Keratinocyte (primary cell): ENCODE measurements at regions not wholly inside any gene's neighbourhood (a gene's known extent, or its start where the extent isn't known, plus 50 kb on each side); places are given as distances from the start of the nearest gene placed in this dataset.

Source experiments
- DNase-seq: peaks from one replicate; pipeline ENCODE4 v3.0.0-alpha.2; 2011; ENCODE audit warnings: low read depth, missing footprints, low spot score
- FAIRE-seq: peaks from 2 replicates; lab custom pipeline; 2011; peaks lifted over from hg19 to GRCh38; lab: Jason Lieb, UNC
- H2AFZ ChIP-seq: 2 replicates; pipeline ENCODE4 v1.6.0; 2012; ENCODE audit warnings: low read length, control low read depth, inconsistent platforms; ENCODE audit not compliant: control insufficient read depth
- H3K27ac ChIP-seq: 2 replicates; pipeline ENCODE4 v1.5.1; 2011; ENCODE audit warnings: low read length; ENCODE audit not compliant: control insufficient read depth, insufficient read depth
- H3K27me3 ChIP-seq: 3 replicates; pipeline ENCODE4 v1.6.0; 2011; ENCODE audit warnings: low read length; ENCODE audit not compliant: control insufficient read depth, insufficient read depth; ENCODE audit errors: extremely low read depth
- H3K36me3 ChIP-seq, 2 experiments: 2 replicates in 1 of 2; 3 replicates in 1 of 2; pipeline ENCODE4 v1.5.1; 2011; ENCODE audit warnings: low read length in 2 of 2, mild to moderate bottlenecking in 1 of 2; ENCODE audit not compliant: control insufficient read depth in 2 of 2, insufficient read depth in 2 of 2; ENCODE audit errors: extremely low read depth in 1 of 2
- H3K4me1 ChIP-seq: 3 replicates; pipeline ENCODE4 v1.5.1; 2011; ENCODE audit warnings: low read length; ENCODE audit not compliant: control insufficient read depth, insufficient read depth; ENCODE audit errors: extremely low read depth
- H3K4me2 ChIP-seq: 3 replicates; pipeline ENCODE4 v1.6.0; 2011; ENCODE audit warnings: low read depth, low read length; ENCODE audit not compliant: control insufficient read depth, insufficient read depth; ENCODE audit errors: extremely low read depth
- H3K4me3 ChIP-seq, 3 experiments: fragments of 200-600 bp in 1 of 3; sonication (generic) in 1 of 3; 2 replicates in 2 of 3; 3 replicates in 1 of 3; pipeline ENCODE4 v1.5.1; 2011 to 2016; ENCODE audit warnings: low read length in 3 of 3, mild to moderate bottlenecking in 3 of 3, control low read depth in 2 of 3, inconsistent platforms in 1 of 3, low read depth in 1 of 3, mixed read lengths in 1 of 3, mixed run types in 1 of 3, moderate library complexity in 1 of 3; ENCODE audit not compliant: control insufficient read depth in 2 of 3, insufficient read depth in 2 of 3; ENCODE audit errors: extremely low read depth in 1 of 3
- H3K79me2 ChIP-seq: 2 replicates; pipeline ENCODE4 v1.6.0; 2012; ENCODE audit warnings: low read length; ENCODE audit not compliant: control insufficient read depth, insufficient read depth
- H3K9ac ChIP-seq: 3 replicates; pipeline ENCODE4 v1.6.0; 2011; ENCODE audit warnings: low read length; ENCODE audit not compliant: control insufficient read depth, insufficient read depth; ENCODE audit errors: extremely low read depth
- H3K9me1 ChIP-seq: 3 replicates; pipeline ENCODE4 v1.6.0; 2011; ENCODE audit warnings: low read length; ENCODE audit not compliant: control insufficient read depth, insufficient read depth; ENCODE audit errors: extremely low read depth
- H3K9me3 ChIP-seq: 2 replicates; pipeline ENCODE4 v1.5.1; 2012; ENCODE audit warnings: low read depth, low read length; ENCODE audit not compliant: control insufficient read depth
- H4K20me1 ChIP-seq: 3 replicates; pipeline ENCODE4 v1.6.0; 2011; ENCODE audit warnings: low read length; ENCODE audit not compliant: control insufficient read depth, insufficient read depth; ENCODE audit errors: extremely low read depth
- EZH2 ChIP-seq: IDR thresholded peaks from one replicate; pipeline ENCODE4 v1.6.1; 2012; ENCODE audit warnings: inconsistent platforms, mild to moderate bottlenecking, low read length, moderate library complexity
- dilution Hi-C: fragments of 300-500 bp; cut with MboI; formaldehyde crosslinking; loops from one replicate; pipeline ENCODE4 v1.7.0; 2020; ENCODE audit warnings: low sequenced_read_pairs; ENCODE audit not compliant: extremely low pct_ligation_motif_present
- TF ChIP-seq, protein P1 (sequence below), 3 experiments: IDR thresholded peaks in 1 of 3; conservative IDR thresholded peaks in 1 of 3; optimal IDR thresholded peaks in 1 of 3; 2 replicates in 2 of 3; 3 replicates in 1 of 3; pipeline versions ENCODE3 to v1.5.1; 2011; ENCODE audit warnings: low read length in 3 of 3, mild to moderate bottlenecking in 3 of 3, moderate library complexity in 2 of 3, control low read depth in 1 of 3, inconsistent platforms in 1 of 3; ENCODE audit not compliant: insufficient read depth in 2 of 3; ENCODE audit errors: extremely low read depth in 1 of 3

DNA sequence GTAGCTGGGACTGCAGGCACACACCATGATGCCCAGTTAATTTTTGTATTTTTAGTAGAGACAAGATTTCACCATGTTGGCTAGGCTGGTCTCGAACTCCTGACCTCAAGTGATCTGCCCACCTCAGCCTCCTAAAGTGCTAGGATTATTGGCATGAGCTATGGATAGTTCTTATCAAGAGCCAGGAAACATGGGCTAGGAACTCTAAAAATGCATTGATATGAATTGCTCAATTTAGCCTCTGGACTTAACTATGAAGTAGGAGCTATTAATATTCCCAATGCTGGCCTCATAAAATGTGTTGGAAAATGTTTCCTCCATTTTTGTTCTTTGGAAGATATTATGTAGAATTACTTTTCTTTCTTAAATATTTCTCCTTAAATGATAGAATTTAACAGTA lies 82.8 kb upstream of the PEX5L start:
- Histone ChIP-seq H2AFZ (no peak overlapping the region), H3K9ac (no peak overlapping the region), H3K9me3 (no peaks in the 10 kb centered on the region), H3K27ac (no peak overlapping the region), H3K4me1 (no peaks in the 10 kb centered on the region), H3K4me3 (no peak overlapping the region), H3K27me3 (no peaks in the 10 kb centered on the region), H3K9me1 (no peaks in the 10 kb centered on the region), H3K79me2 (no peaks in the 10 kb centered on the region), H3K4me2 (no peak overlapping the region), H4K20me1 (no peaks in the 10 kb centered on the region), H3K36me3 (no peaks in the 10 kb centered on the region)
- FAIRE-seq (no peak), DNase-seq (no peak)
- TF ChIP-seq EZH2: no peak
- TF ChIP-seq, protein P1, sequence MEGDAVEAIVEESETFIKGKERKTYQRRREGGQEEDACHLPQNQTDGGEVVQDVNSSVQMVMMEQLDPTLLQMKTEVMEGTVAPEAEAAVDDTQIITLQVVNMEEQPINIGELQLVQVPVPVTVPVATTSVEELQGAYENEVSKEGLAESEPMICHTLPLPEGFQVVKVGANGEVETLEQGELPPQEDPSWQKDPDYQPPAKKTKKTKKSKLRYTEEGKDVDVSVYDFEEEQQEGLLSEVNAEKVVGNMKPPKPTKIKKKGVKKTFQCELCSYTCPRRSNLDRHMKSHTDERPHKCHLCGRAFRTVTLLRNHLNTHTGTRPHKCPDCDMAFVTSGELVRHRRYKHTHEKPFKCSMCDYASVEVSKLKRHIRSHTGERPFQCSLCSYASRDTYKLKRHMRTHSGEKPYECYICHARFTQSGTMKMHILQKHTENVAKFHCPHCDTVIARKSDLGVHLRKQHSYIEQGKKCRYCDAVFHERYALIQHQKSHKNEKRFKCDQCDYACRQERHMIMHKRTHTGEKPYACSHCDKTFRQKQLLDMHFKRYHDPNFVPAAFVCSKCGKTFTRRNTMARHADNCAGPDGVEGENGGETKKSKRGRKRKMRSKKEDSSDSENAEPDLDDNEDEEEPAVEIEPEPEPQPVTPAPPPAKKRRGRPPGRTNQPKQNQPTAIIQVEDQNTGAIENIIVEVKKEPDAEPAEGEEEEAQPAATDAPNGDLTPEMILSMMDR (optimal IDR thresholded peaks at IDR 0.05 in 1 of 3, IDR thresholded peaks at IDR 0.05 in 1 of 3, conservative IDR thresholded peaks at IDR 0.05 in 1 of 3; ENCODE audit: extremely low read depth in 1 of 3, insufficient read depth in 2 of 3, low read length in 3 of 3): no peak
- dilution Hi-C loops: no loop called here

DNA sequence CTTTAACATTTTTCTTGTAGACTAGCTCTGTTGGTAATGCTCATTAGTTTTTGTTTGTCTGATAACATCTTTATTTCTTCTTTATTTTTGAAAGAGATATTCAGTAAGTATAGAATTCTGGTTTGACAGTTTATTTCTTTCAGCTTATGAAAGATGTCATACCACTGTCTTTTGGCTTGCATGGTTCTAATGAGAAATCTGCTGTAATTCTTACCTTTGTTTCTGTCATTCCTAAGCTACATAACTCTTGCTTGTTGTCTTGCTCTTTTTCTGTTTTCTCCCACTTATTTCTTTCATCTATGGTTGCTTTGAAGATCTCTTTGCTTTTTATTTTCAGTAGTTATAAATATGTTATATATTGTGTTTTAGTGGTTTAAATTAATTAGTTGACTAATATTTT lies 87.2 kb upstream of the PEX5L start:
- FAIRE-seq: no peak
- Histone ChIP-seq H2AFZ (no peak overlapping the region), H3K9me1 (no peaks in the 10 kb centered on the region), H3K27ac (no peak overlapping the region), H3K4me2 (no peak overlapping the region), H4K20me1 (no peaks in the 10 kb centered on the region), H3K4me1 (no peaks in the 10 kb centered on the region), H3K27me3 (no peaks in the 10 kb centered on the region), H3K79me2 (no peaks in the 10 kb centered on the region), H3K9me3 (peaks cover 2% of the 10 kb centered on the region), H3K36me3 (no peaks in the 10 kb centered on the region), H3K9ac (no peak overlapping the region), H3K4me3 (no peak overlapping the region)
- DNase-seq: no peak
- no peak for TF ChIP-seq EZH2
- TF ChIP-seq, protein P1 (optimal IDR thresholded peaks at IDR 0.05 in 1 of 3, IDR thresholded peaks at IDR 0.05 in 1 of 3, conservative IDR thresholded peaks at IDR 0.05 in 1 of 3; ENCODE audit: extremely low read depth in 1 of 3, insufficient read depth in 2 of 3, low read length in 3 of 3): no peak
- dilution Hi-C loops: no loop called here
